Naive thymus-derived CD4-positive, alpha-beta T cell (primary cell): ENCODE measurements at regions not wholly inside any gene's neighbourhood (a gene's known extent, or its start where the extent isn't known, plus 50 kb on each side); places are given as distances from the start of the nearest gene placed in this dataset.
"Not testable (repeated sequence)": the region's sequence is repeated elsewhere in the genome, so short reads cannot be mapped to it uniquely, and the experiment has no call there.

Source experiments
- ATAC-seq: fragments of 150-1000 bp; cut with Tn5 transposase; 2 replicates; pipeline ENCODE4 v1.10.0; 2021; ENCODE audit warnings: mild to moderate bottlenecking, moderate library complexity
- CTCF ChIA-PET: fragments of 350-600 bp; sonication (Branson Sonifier 250); formaldehyde crosslinking; loops from one replicate; lab custom pipeline; 2021; ENCODE audit warnings: antibody characterized with exemption; lab: Charles Lee
- POLR2A ChIA-PET: fragments of 350-600 bp; sonication (Branson Sonifier 250); formaldehyde crosslinking; loops from one replicate; lab custom pipeline; 2021; ENCODE audit warnings: antibody characterized with exemption, inconsistent platforms; lab: Charles Lee
- DNase-seq, 9 donors: peaks; one replicate each; pipeline versions ENCODE4 v3.0.0 to v3.0.0-alpha.2; 2020 to 2022; ENCODE audit warnings: mixed read lengths in 1 of 9
- H3K27ac ChIP-seq: one replicate; pipeline ENCODE4 v1.7.0; 2013; ENCODE audit warnings: mild to moderate bottlenecking, low read depth, low read length, moderate library complexity
- H3K27me3 ChIP-seq, 2 donors: one replicate each; pipeline ENCODE4 v1.7.0; 2013; ENCODE audit warnings: low read length in 2 of 2, mild to moderate bottlenecking in 2 of 2, moderate library complexity in 2 of 2; ENCODE audit not compliant: control insufficient read depth in 2 of 2, insufficient read depth in 2 of 2
- H3K36me3 ChIP-seq, 3 experiments: 1 replicate in 2 of 3; 2 replicates in 1 of 3; pipeline ENCODE4 v1.7.0; 2013; ENCODE audit warnings: low read length in 3 of 3, mild to moderate bottlenecking in 3 of 3, moderate library complexity in 1 of 3; ENCODE audit not compliant: insufficient read depth in 3 of 3, control insufficient read depth in 2 of 3
- H3K4me1 ChIP-seq, 2 donors: one replicate each; pipeline ENCODE4 v1.7.0; 2013; ENCODE audit warnings: low read length in 2 of 2, mild to moderate bottlenecking in 2 of 2, moderate library complexity in 1 of 2; ENCODE audit not compliant: control insufficient read depth in 2 of 2, insufficient read depth in 2 of 2
- H3K4me3 ChIP-seq: 2 replicates; pipeline ENCODE4 v1.7.0; 2013; ENCODE audit warnings: mild to moderate bottlenecking, low read length
- H3K9me3 ChIP-seq, 3 experiments: 1 replicate in 2 of 3; 2 replicates in 1 of 3; pipeline ENCODE4 v1.7.0; 2013; ENCODE audit warnings: low read length in 3 of 3; ENCODE audit not compliant: control insufficient read depth in 2 of 3
- H3K27ac Mint-ChIP-seq, 9 donors: one replicate each; pipeline ENCODE4 v1.8.0; 2020 to 2022; ENCODE audit warnings: mixed read lengths in 9 of 9, mild to moderate bottlenecking in 8 of 9, moderate library complexity in 5 of 9, inconsistent platforms in 2 of 9
- H3K27me3 Mint-ChIP-seq, 5 donors: one replicate each; pipeline ENCODE4 v1.8.0; 2021 to 2022; ENCODE audit warnings: mixed read lengths in 5 of 5, mild to moderate bottlenecking in 1 of 5
- H3K36me3 Mint-ChIP-seq, 5 donors: one replicate each; pipeline ENCODE4 v1.8.0; 2020 to 2022; ENCODE audit warnings: mixed read lengths in 5 of 5, mild to moderate bottlenecking in 3 of 5, inconsistent platforms in 1 of 5
- H3K4me1 Mint-ChIP-seq, 7 donors: one replicate each; pipeline ENCODE4 v1.8.0; 2020 to 2022; ENCODE audit warnings: mixed read lengths in 7 of 7, mild to moderate bottlenecking in 3 of 7, inconsistent platforms in 1 of 7
- H3K4me3 Mint-ChIP-seq, 10 donors: one replicate each; pipeline ENCODE4 v1.8.0; 2020 to 2022; ENCODE audit warnings: mild to moderate bottlenecking in 10 of 10, mixed read lengths in 10 of 10, moderate library complexity in 6 of 10, inconsistent platforms in 2 of 10
- H3K9me3 Mint-ChIP-seq, 11 donors: one replicate each; pipeline ENCODE4 v1.8.0; 2020 to 2022; ENCODE audit warnings: mixed read lengths in 11 of 11, mild to moderate bottlenecking in 4 of 11, inconsistent platforms in 1 of 11, moderate library complexity in 1 of 11
- intact Hi-C, 2 donors: fragments of 100-400 bp; cut with micrococcal nuclease; formaldehyde crosslinking; loops; one replicate each; pipeline ENCODE4 v1.15.1; 2023

DNA sequence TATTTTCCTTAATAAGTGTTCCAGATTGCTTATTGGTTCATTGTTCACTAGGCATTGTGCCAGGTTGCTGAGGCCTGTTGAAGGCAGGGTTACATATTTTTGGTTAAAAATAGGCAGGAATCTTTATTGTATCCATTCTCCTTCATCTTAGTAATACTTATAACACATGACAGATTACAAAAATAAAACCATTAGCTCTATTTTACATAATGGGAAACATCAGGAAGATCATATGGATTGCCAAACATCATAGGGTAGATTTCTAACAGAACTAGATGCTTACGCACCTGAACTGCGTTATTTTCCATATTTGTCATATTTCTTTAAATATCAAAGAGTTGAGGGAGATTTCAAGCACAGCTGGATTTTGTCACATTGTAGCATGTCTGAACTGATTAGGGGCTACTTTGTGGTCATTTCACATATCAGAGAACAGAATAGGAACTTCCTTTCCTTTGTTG lies 462.9 kb upstream of the SGO1 start:
- Histone ChIP-seq H3K4me3 (no peak overlapping the region), H3K27me3 (no peaks in the 10 kb centered on the region), H3K4me1 (no peaks in the 10 kb centered on the region), H3K36me3 (no peaks in the 10 kb centered on the region), H3K27ac (no peak overlapping the region), H3K9me3 (no peaks in the 10 kb centered on the region)
- H3K4me3 Mint-ChIP-seq: no peak overlapping the region
- ChIA-PET POLR2A (no interaction called here), CTCF (no interaction called here)
- H3K27me3 Mint-ChIP-seq: no peaks in the 10 kb centered on the region
- peaks cover 0 to 33% (median 6%) of the 10 kb centered on the region in 11 donors for H3K9me3 Mint-ChIP-seq
- intact Hi-C loops: no loop called here
- peaks cover 0 to 3% (median 0%) of the 10 kb centered on the region in 5 donors for H3K36me3 Mint-ChIP-seq
- no peak overlapping the region for H3K27ac Mint-ChIP-seq
- H3K4me1 Mint-ChIP-seq: no peaks in the 10 kb centered on the region
- DNase-seq (no peak), ATAC-seq (no peak)

GRCh38 chr3:20648294-20648693 lies 462.3 kb upstream of the SGO1 start:
- H3K9me3 ChIP-seq: no peaks in the 10 kb centered on the region
- H3K4me3 Mint-ChIP-seq: no peak overlapping the region
- H3K27me3 ChIP-seq: no peaks in the 10 kb centered on the region
- ATAC-seq (no peak), DNase-seq (no peak)
- H3K9me3 Mint-ChIP-seq: peaks cover 0 to 32% (median 7%) of the 10 kb centered on the region in 11 donors
- ChIA-PET POLR2A (no interaction called here), CTCF (no interaction called here)
- no peak overlapping the region for H3K4me3 ChIP-seq
- no peak overlapping the region for H3K27ac ChIP-seq
- H3K27ac Mint-ChIP-seq: no peak overlapping the region
- intact Hi-C loops: no loop called here
- no peaks in the 10 kb centered on the region for H3K36me3 ChIP-seq
- peaks cover 0 to 1% (median 0%) of the 10 kb centered on the region in 5 donors for H3K36me3 Mint-ChIP-seq
- H3K4me1 Mint-ChIP-seq: no peaks in the 10 kb centered on the region
- H3K27me3 Mint-ChIP-seq: no peaks in the 10 kb centered on the region
- no peaks in the 10 kb centered on the region for H3K4me1 ChIP-seq

- H3K27ac ChIP-seq: no peak overlapping the region
- no peaks in the 10 kb centered on the region for H3K36me3 ChIP-seq
- CTCF ChIA-PET: no interaction called here
- ATAC-seq: no peak
- Mint-ChIP-seq H3K9me3 (peaks cover 0 to 37% (median 7%) of the 10 kb centered on the region in 11 donors), H3K27me3 (no peaks in the 10 kb centered on the region), H3K27ac (no peak overlapping the region), H3K36me3 (no peaks in the 10 kb centered on the region), H3K4me1 (no peaks in the 10 kb centered on the region), H3K4me3 (no peak overlapping the region)
- no peaks in the 10 kb centered on the region for H3K9me3 ChIP-seq
- H3K27me3 ChIP-seq: no peaks in the 10 kb centered on the region
- no peak for DNase-seq
- POLR2A ChIA-PET: no interaction called here
- intact Hi-C loops: no loop called here
- no peaks in the 10 kb centered on the region for H3K4me1 ChIP-seq
- H3K4me3 ChIP-seq: no peak overlapping the region
Measured at GRCh38 chr3:20646425-20646824, 460.4 kb upstream of the SGO1 start.

- ChIA-PET POLR2A (no interaction called here), CTCF (no interaction called here)
- intact Hi-C loops: no loop called here
- no peaks in the 10 kb centered on the region for H3K4me1 ChIP-seq
- no peak for ATAC-seq
- DNase-seq: no peak
- H3K27ac ChIP-seq: no peak overlapping the region
- no peaks in the 10 kb centered on the region for H3K9me3 ChIP-seq
- Mint-ChIP-seq H3K4me1 (no peaks in the 10 kb centered on the region), H3K4me3 (no peak overlapping the region), H3K36me3 (no peaks in the 10 kb centered on the region), H3K9me3 (peaks cover 0 to 37% (median 6%) of the 10 kb centered on the region in 11 donors), H3K27ac (no peak overlapping the region), H3K27me3 (no peaks in the 10 kb centered on the region)
- no peak overlapping the region for H3K4me3 ChIP-seq
- no peaks in the 10 kb centered on the region for H3K27me3 ChIP-seq
- H3K36me3 ChIP-seq: no peaks in the 10 kb centered on the region
Measured at GRCh38 chr3:20645340-20645739, 459.3 kb upstream of the SGO1 start.

- no peak for ATAC-seq
- intact Hi-C loops: no loop called here
- Histone ChIP-seq H3K4me1 (no peaks in the 10 kb centered on the region), H3K9me3 (no peaks in the 10 kb centered on the region), H3K36me3 (no peaks in the 10 kb centered on the region), H3K27me3 (no peaks in the 10 kb centered on the region), H3K27ac (no peak overlapping the region), H3K4me3 (no peak overlapping the region)
- Mint-ChIP-seq H3K4me1 (no peaks in the 10 kb centered on the region), H3K27me3 (no peaks in the 10 kb centered on the region), H3K4me3 (no peak overlapping the region), H3K36me3 (no peaks in the 10 kb centered on the region), H3K9me3 (peaks cover 0 to 10% (median 0%) of the 10 kb centered on the region in 11 donors), H3K27ac (no peak overlapping the region)
- CTCF ChIA-PET: no interaction called here
- no peak for DNase-seq
- POLR2A ChIA-PET: no interaction called here
Measured at GRCh38 chr3:20637729-20638128, 451.7 kb upstream of the SGO1 start.

GRCh38 chr3:20622304-20622703 lies 436.3 kb upstream of the SGO1 start:
- H3K9me3 Mint-ChIP-seq: peaks cover 6 to 82% (median 28%) of the 10 kb centered on the region in 11 donors
- intact Hi-C loops: no loop called here
- POLR2A ChIA-PET: no interaction called here

GRCh38 chr3:20618621-20619020 lies 432.6 kb upstream of the SGO1 start:
- H3K27ac Mint-ChIP-seq, H3K36me3 Mint-ChIP-seq, H3K4me3 ChIP-seq, intact Hi-C loops, H3K27ac ChIP-seq, H3K4me1 ChIP-seq, CTCF ChIA-PET, POLR2A ChIA-PET, H3K27me3 Mint-ChIP-seq, DNase-seq, H3K4me1 Mint-ChIP-seq, H3K36me3 ChIP-seq, ATAC-seq, H3K4me3 Mint-ChIP-seq, H3K27me3 ChIP-seq: not testable (repeated sequence)
- peaks cover 6 to 81% (median 27%) of the 10 kb centered on the region in 11 donors for H3K9me3 Mint-ChIP-seq
- H3K9me3 ChIP-seq: peaks cover 0 to 16% (median 0%) of the 10 kb centered on the region in 3 experiments

More at GRCh38 chr3:20622304-20622703, 436.3 kb upstream of the SGO1 start:
- H3K36me3 ChIP-seq: no peaks in the 10 kb centered on the region
- H3K4me3 ChIP-seq: no peak overlapping the region
- H3K27me3 Mint-ChIP-seq: no peaks in the 10 kb centered on the region
- H3K27ac Mint-ChIP-seq: no peak overlapping the region
- H3K4me3 Mint-ChIP-seq: no peak overlapping the region
- H3K9me3 ChIP-seq: peaks cover 0 to 4% (median 0%) of the 10 kb centered on the region in 3 experiments
- DNase-seq (no peak), ATAC-seq (no peak)
- H3K27me3 ChIP-seq: no peaks in the 10 kb centered on the region
- H3K27ac ChIP-seq: no peak overlapping the region
- H3K4me1 ChIP-seq: no peaks in the 10 kb centered on the region
- CTCF ChIA-PET: no interaction called here
- H3K36me3 Mint-ChIP-seq: peaks cover 0 to 5% (median 0%) of the 10 kb centered on the region in 5 donors
- H3K4me1 Mint-ChIP-seq: no peaks in the 10 kb centered on the region
